ENCODE measurements at regions not wholly inside any gene's neighbourhood (a gene's known extent, or its start where the extent isn't known, plus 50 kb on each side); places are given as distances from the start of the nearest gene placed in this dataset.

GRCh38 chr4:43282534-43282933 is 390.0 kb downstream of the GRXCR1 start:
- TF ChIP-seq CTCF (IDR thresholded peaks at IDR 0.05; ENCODE audit: extremely low read depth, insufficient read depth, missing control alignments): no peak
- DNase-seq (ENCODE audit: low spot score): no peak
- in situ Hi-C loops (cut with MboI; ENCODE audit: low pct_unique_long_range_greater_than_20kb, low sequenced_read_pairs, unreplicated experiment): no loop called here

- no peak for TF ChIP-seq CTCF (IDR thresholded peaks at IDR 0.05; ENCODE audit: extremely low read depth, insufficient read depth, missing control alignments)
- no peak for DNase-seq (ENCODE audit: low spot score)
- in situ Hi-C loops (cut with MboI; ENCODE audit: low pct_unique_long_range_greater_than_20kb, low sequenced_read_pairs, unreplicated experiment): no loop called here
Observed at GRCh38 chr4:43286137-43286536, 393.6 kb downstream of the GRXCR1 start.

- no peak for TF ChIP-seq CTCF (IDR thresholded peaks at IDR 0.05; ENCODE audit: extremely low read depth, insufficient read depth, missing control alignments)
- DNase-seq (ENCODE audit: low spot score): no peak
- in situ Hi-C loops (cut with MboI; ENCODE audit: low pct_unique_long_range_greater_than_20kb, low sequenced_read_pairs, unreplicated experiment): no loop called here
Observed at GRCh38 chr4:43296946-43297528, 404.5 kb downstream of the GRXCR1 start.

- no peak for TF ChIP-seq CTCF (IDR thresholded peaks at IDR 0.05; ENCODE audit: extremely low read depth, insufficient read depth, missing control alignments)
Observed at GRCh38 chr4:43316813-43317212, 424.3 kb downstream of the GRXCR1 start.

GRCh38 chr4:43325220-43325967 is 432.9 kb downstream of the GRXCR1 start:
- in situ Hi-C loops (cut with MboI; ENCODE audit: low pct_unique_long_range_greater_than_20kb, low sequenced_read_pairs, unreplicated experiment): no loop called here
- no peak for DNase-seq (ENCODE audit: low spot score)
- TF ChIP-seq CTCF (IDR thresholded peaks at IDR 0.05; ENCODE audit: extremely low read depth, insufficient read depth, missing control alignments): no peak

More at GRCh38 chr4:43316813-43317212, 424.3 kb downstream of the GRXCR1 start:
- no peak for DNase-seq (ENCODE audit: low spot score)
- in situ Hi-C loops (cut with MboI; ENCODE audit: low pct_unique_long_range_greater_than_20kb, low sequenced_read_pairs, unreplicated experiment): no loop called here

GRCh38 chr4:43330288-43330687 is 437.8 kb downstream of the GRXCR1 start:
- no peak for DNase-seq (ENCODE audit: low spot score)
- TF ChIP-seq CTCF (IDR thresholded peaks at IDR 0.05; ENCODE audit: extremely low read depth, insufficient read depth, missing control alignments): no peak
- in situ Hi-C loops (cut with MboI; ENCODE audit: low pct_unique_long_range_greater_than_20kb, low sequenced_read_pairs, unreplicated experiment): no loop called here

All from GM13977 (cell line).